H9 (cell line): ENCODE measurements at regions not wholly inside any gene's neighbourhood (a gene's known extent, or its start where the extent isn't known, plus 50 kb on each side); places are given as distances from the start of the nearest gene placed in this dataset.

Experiments
- DNase-seq: peaks from one replicate; pipeline ENCODE4 v3.0.0-alpha.2; 2017
- H2AFZ ChIP-seq: one replicate; pipeline ENCODE4 v1.6.1; 2013; ENCODE audit warnings: mild to moderate bottlenecking, low read length, control low read depth, moderate library complexity
- H2AK5ac ChIP-seq: 2 replicates; pipeline ENCODE4 v1.6.1; 2013; ENCODE audit warnings: low read length, control low read depth, mixed read lengths; ENCODE audit not compliant: insufficient read length
- H2BK120ac ChIP-seq: one replicate; pipeline ENCODE4 v1.6.1; 2013; ENCODE audit warnings: low read depth, mild to moderate bottlenecking, low read length, control low read depth, inconsistent platforms; ENCODE audit not compliant: poor library complexity, severe bottlenecking
- H2BK12ac ChIP-seq: 2 replicates; pipeline ENCODE4 v1.6.1; 2013; ENCODE audit warnings: low read length, control low read depth, mixed read lengths, low read depth; ENCODE audit not compliant: insufficient read length
- H2BK15ac ChIP-seq: 2 replicates; pipeline ENCODE4 v1.6.1; 2013; ENCODE audit warnings: low read depth, low read length, control low read depth
- H2BK20ac ChIP-seq: one replicate; pipeline ENCODE4 v1.6.1; 2013; ENCODE audit warnings: low read depth, mild to moderate bottlenecking, low read length, control low read depth, inconsistent platforms; ENCODE audit not compliant: poor library complexity, severe bottlenecking
- H2BK5ac ChIP-seq: 2 replicates; pipeline ENCODE4 v1.6.1; 2013; ENCODE audit warnings: low read length, control low read depth, mixed read lengths; ENCODE audit not compliant: insufficient read length
- H3K14ac ChIP-seq: 2 replicates; pipeline ENCODE4 v1.6.1; 2013; ENCODE audit warnings: low read length, control low read depth; ENCODE audit not compliant: insufficient read depth
- H3K18ac ChIP-seq: 2 replicates; pipeline ENCODE4 v1.6.1; 2013; ENCODE audit warnings: low read depth, mild to moderate bottlenecking, mixed read lengths, low read length, control low read depth; ENCODE audit not compliant: insufficient read length
- H3K23ac ChIP-seq: 2 replicates; pipeline ENCODE4 v1.6.1; 2013; ENCODE audit warnings: low read length, control low read depth, mixed read lengths, low read depth; ENCODE audit not compliant: insufficient read length
- H3K23me2 ChIP-seq: 2 replicates; pipeline ENCODE4 v1.6.1; 2013; ENCODE audit warnings: low read depth, mild to moderate bottlenecking, mixed read lengths, low read length, control low read depth; ENCODE audit not compliant: insufficient read length, poor library complexity, severe bottlenecking
- H3K27ac ChIP-seq: 2 replicates; pipeline ENCODE4 v1.5.1; 2013; ENCODE audit warnings: low read length, control low read depth, mixed read lengths, low read depth; ENCODE audit not compliant: insufficient read length
- H3K27me3 ChIP-seq: 2 replicates; pipeline ENCODE4 v1.6.1; 2013; ENCODE audit warnings: low read length, control low read depth, inconsistent platforms; ENCODE audit not compliant: insufficient read depth
- H3K4ac ChIP-seq: 2 replicates; pipeline ENCODE4 v1.6.1; 2013; ENCODE audit warnings: low read depth, mild to moderate bottlenecking, control low read depth, inconsistent platforms, low read length, moderate library complexity
- H3K4me1 ChIP-seq: 2 replicates; pipeline ENCODE4 v1.6.1; 2013; ENCODE audit warnings: low read length, control low read depth, inconsistent platforms; ENCODE audit not compliant: insufficient read depth
- H3K4me2 ChIP-seq: 2 replicates; pipeline ENCODE4 v1.6.1; 2013; ENCODE audit warnings: low read length, control low read depth, mixed read lengths; ENCODE audit not compliant: insufficient read length, insufficient read depth
- H3K56ac ChIP-seq: 2 replicates; pipeline ENCODE4 v1.6.1; 2013; ENCODE audit warnings: low read depth, mild to moderate bottlenecking, mixed read lengths, low read length, control low read depth; ENCODE audit not compliant: insufficient read length
- H3K79me1 ChIP-seq: 2 replicates; pipeline ENCODE4 v1.6.1; 2013; ENCODE audit warnings: low read depth, mild to moderate bottlenecking, moderate library complexity, low read length, control low read depth, inconsistent platforms; ENCODE audit not compliant: insufficient read depth, poor library complexity, severe bottlenecking
- H3K79me2 ChIP-seq: 2 replicates; pipeline ENCODE4 v1.6.1; 2013; ENCODE audit warnings: low read length, control low read depth, inconsistent platforms; ENCODE audit not compliant: insufficient read depth
- H3K9ac ChIP-seq: 2 replicates; pipeline ENCODE4 v1.6.1; 2013; ENCODE audit warnings: low read length, control low read depth, mixed read lengths; ENCODE audit not compliant: insufficient read length; ENCODE audit errors: extremely low read depth
- H3K9me3 ChIP-seq: one replicate; pipeline ENCODE4 v1.6.1; 2013; ENCODE audit warnings: low read depth, low read length, inconsistent platforms; ENCODE audit not compliant: control insufficient read depth
- H3T11ph ChIP-seq: one replicate; pipeline ENCODE4 v1.6.1; 2013; ENCODE audit warnings: mild to moderate bottlenecking, low read length, control low read depth, inconsistent platforms
- H4K20me1 ChIP-seq: one replicate; pipeline ENCODE4 v1.6.1; 2013; ENCODE audit not compliant: control insufficient read depth, insufficient read length, insufficient read depth
- H4K5ac ChIP-seq: 2 replicates; pipeline ENCODE4 v1.6.1; 2013; ENCODE audit warnings: low read depth, mild to moderate bottlenecking, mixed read lengths, low read length, control low read depth; ENCODE audit not compliant: insufficient read length
- H4K8ac ChIP-seq: replicated peaks from 2 replicates; pipeline ENCODE4 v1.6.1; 2013; ENCODE audit warnings: low read length, control low read depth, mixed read lengths, low read depth; ENCODE audit not compliant: insufficient read length
- H4K91ac ChIP-seq: 2 replicates; pipeline ENCODE4 v1.6.1; 2013; ENCODE audit warnings: low read depth, mild to moderate bottlenecking, moderate library complexity, mixed read lengths, low read length, control low read depth; ENCODE audit not compliant: insufficient read length
- H3K27ac Mint-ChIP-seq, 3 experiments: 2 replicates in 2 of 3; 3 replicates in 1 of 3; pipeline ENCODE4 v1.8.0; 2020 to 2021; ENCODE audit warnings: mixed read lengths in 3 of 3, mild to moderate bottlenecking in 1 of 3, moderate library complexity in 1 of 3
- H3K27me3 Mint-ChIP-seq: 2 replicates; pipeline ENCODE4 v1.8.0; 2021; ENCODE audit warnings: low read depth, mild to moderate bottlenecking, moderate library complexity, mixed read lengths
- H3K36me3 Mint-ChIP-seq, 3 experiments: 2 replicates in 2 of 3; 3 replicates in 1 of 3; pipeline ENCODE4 v1.8.0; 2020 to 2021; ENCODE audit warnings: low read depth in 3 of 3, mixed read lengths in 3 of 3; ENCODE audit not compliant: insufficient read depth in 1 of 3
- H3K4me1 Mint-ChIP-seq, 2 experiments: 2 replicates each; pipeline ENCODE4 v1.8.0; 2020; ENCODE audit warnings: mixed read lengths in 2 of 2
- H3K4me3 Mint-ChIP-seq, 2 experiments: 2 replicates in 1 of 2; 3 replicates in 1 of 2; pipeline ENCODE4 v1.8.0; 2020 to 2021; ENCODE audit warnings: mild to moderate bottlenecking in 2 of 2, mixed read lengths in 2 of 2, moderate library complexity in 1 of 2
- H3K9me3 Mint-ChIP-seq, 2 experiments: 2 replicates in 1 of 2; 3 replicates in 1 of 2; pipeline ENCODE4 v1.8.0; 2020; ENCODE audit warnings: mild to moderate bottlenecking in 2 of 2, mixed read lengths in 2 of 2, moderate library complexity in 1 of 2
- CTCF ChIP-seq: fragments of 200-600 bp; sonication (generic); conservative IDR thresholded peaks from 3 replicates; pipeline ENCODE4 v1.8.0; 2021; ENCODE audit warnings: antibody characterized with exemption, mild to moderate bottlenecking
- WGBS: extraction: QIAGEN DNeasy Blood & Tissue Kit; methylation state at CpG from one replicate; pipeline ENCODE4 v1.1.7; 2013; ENCODE audit warnings: missing lambda C conversion rate, low lambda C conversion rate, mixed read lengths; ENCODE audit not compliant: insufficient read length; ENCODE audit errors: extremely low coverage; 5-methylcytosine and 5-hydroxymethylcytosine counted together

DNA sequence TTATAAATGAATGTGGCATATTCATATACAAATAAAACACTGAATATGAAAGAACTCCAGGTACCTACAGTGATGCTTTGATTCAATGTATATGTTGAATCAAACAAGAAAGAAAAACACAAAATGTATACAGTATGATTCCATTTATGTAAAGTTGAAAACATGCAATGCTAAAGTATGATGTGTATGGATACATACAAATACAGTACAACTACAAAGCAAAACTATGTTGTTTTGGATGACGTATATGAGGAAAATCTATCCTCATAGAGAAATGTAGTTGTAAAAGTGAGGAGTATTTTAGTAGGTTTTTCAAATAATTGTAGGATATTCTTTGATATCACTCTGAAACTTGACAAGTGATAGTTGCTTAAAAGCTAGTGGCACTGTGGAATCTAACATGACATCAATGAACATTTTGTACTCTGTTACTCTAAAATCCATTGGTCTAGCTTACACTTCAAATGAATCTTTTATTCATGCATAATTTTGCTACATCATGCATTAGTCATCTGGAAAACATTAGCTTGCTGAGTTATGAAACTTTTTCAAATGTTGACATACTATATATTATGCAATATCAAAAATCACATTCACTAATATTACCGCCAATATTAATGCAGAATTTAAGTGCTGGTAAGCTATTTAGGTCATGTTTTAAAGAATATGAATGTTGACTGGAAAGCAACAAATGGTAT is 278.1 kb upstream of the CHRNA7 start:
- Mint-ChIP-seq H3K27ac (no peak overlapping the region), H3K27me3 (no peaks in the 10 kb centered on the region; the same call in 1 of the 2 replicates), H3K9me3 (no peaks in the 10 kb centered on the region), H3K4me1 (no peaks in the 10 kb centered on the region), H3K4me3 (no peak overlapping the region), H3K36me3 (no peaks in the 10 kb centered on the region)
- DNase-seq = no peak
- H2AFZ ChIP-seq = no peak overlapping the region
- H3K27me3 ChIP-seq = no peaks in the 10 kb centered on the region
- no peaks in the 10 kb centered on the region for H3K9me3 ChIP-seq
- no peak overlapping the region for H3K14ac ChIP-seq
- no peak overlapping the region for H3K4me2 ChIP-seq
- no peak overlapping the region for H2BK15ac ChIP-seq
- no peak overlapping the region for H2AK5ac ChIP-seq
- H2BK120ac ChIP-seq = no peak overlapping the region
- no peak overlapping the region for H2BK12ac ChIP-seq
- H3K4ac ChIP-seq = no peak overlapping the region
- H2BK5ac ChIP-seq = no peak overlapping the region
- H3K27ac ChIP-seq = no peak overlapping the region
- no peak overlapping the region for H3K18ac ChIP-seq
- H4K20me1 ChIP-seq = no peaks in the 10 kb centered on the region
- no peaks in the 10 kb centered on the region for H3K4me1 ChIP-seq
- H4K8ac ChIP-seq = no peak overlapping the region
- H3K79me2 ChIP-seq = no peaks in the 10 kb centered on the region
- TF ChIP-seq CTCF = no peak
- no peak overlapping the region for H3K56ac ChIP-seq
- no peak overlapping the region for H3K9ac ChIP-seq
- H2BK20ac ChIP-seq = no peak overlapping the region
- no peak overlapping the region for H3T11ph ChIP-seq
- H3K23ac ChIP-seq = no peak overlapping the region
- no peaks in the 10 kb centered on the region for H3K23me2 ChIP-seq
- no peak overlapping the region for H4K5ac ChIP-seq
- 100% methylated on average over 1 of the region's 2 CpGs for WGBS
- H4K91ac ChIP-seq = no peak overlapping the region
- H3K79me1 ChIP-seq = no peaks in the 10 kb centered on the region
